ENCODE measurements at regions not wholly inside any gene's neighbourhood (a gene's known extent, or its start where the extent isn't known, plus 50 kb on each side); places are given as distances from the start of the nearest gene placed in this dataset.

DNA sequence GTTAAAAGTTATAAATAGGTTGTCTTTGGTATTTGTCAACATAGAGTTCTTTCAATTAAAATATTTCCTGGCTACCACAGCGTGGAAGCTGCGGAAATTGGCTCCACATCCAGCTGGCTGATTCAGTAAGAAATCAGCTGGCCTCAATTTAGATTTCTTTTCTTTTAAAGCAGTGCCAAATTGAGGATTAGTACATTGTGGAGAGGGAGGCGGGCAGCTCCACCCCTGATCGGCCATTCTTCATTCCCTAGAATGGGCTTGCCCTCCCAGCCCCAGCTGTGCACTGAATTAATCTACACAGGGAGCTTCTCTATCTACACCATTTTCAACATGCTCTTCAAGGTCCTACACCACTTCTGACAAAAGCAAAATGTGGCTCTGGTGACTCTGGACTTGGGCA lies 624.8 kb downstream of the DACH1 start:
- TF ChIP-seq ZBTB7A (CRISPR knock-in tag; IDR thresholded peaks at IDR 0.05) (no peak), JUND (CRISPR knock-in tag; IDR thresholded peaks at IDR 0.05) (no peak)
- TF ChIP-seq, protein P1, sequence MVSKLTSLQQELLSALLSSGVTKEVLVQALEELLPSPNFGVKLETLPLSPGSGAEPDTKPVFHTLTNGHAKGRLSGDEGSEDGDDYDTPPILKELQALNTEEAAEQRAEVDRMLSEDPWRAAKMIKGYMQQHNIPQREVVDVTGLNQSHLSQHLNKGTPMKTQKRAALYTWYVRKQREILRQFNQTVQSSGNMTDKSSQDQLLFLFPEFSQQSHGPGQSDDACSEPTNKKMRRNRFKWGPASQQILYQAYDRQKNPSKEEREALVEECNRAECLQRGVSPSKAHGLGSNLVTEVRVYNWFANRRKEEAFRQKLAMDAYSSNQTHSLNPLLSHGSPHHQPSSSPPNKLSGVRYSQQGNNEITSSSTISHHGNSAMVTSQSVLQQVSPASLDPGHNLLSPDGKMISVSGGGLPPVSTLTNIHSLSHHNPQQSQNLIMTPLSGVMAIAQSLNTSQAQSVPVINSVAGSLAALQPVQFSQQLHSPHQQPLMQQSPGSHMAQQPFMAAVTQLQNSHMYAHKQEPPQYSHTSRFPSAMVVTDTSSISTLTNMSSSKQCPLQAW (CRISPR knock-in tag; IDR thresholded peaks at IDR 0.05): no peak
